ENCODE measurements at regions not wholly inside any gene's neighbourhood (a gene's known extent, or its start where the extent isn't known, plus 50 kb on each side); places are given as distances from the start of the nearest gene placed in this dataset.

- no peak for TF ChIP-seq CTCF (IDR thresholded peaks at IDR 0.05)
- TF ChIP-seq MAX (IDR thresholded peaks at IDR 0.05): no peak
- TF ChIP-seq RARB (CRISPR knock-in tag; IDR thresholded peaks at IDR 0.05): no peak
Observed at GRCh38 chrX:40827331-40827730, 92.0 kb upstream of the MED14 start.

Data from A549 (cell line).